Small intestine (tissue), 7 donors: ENCODE measurements at regions not wholly inside any gene's neighbourhood (a gene's known extent, or its start where the extent isn't known, plus 50 kb on each side); places are given as distances from the start of the nearest gene placed in this dataset.

Experiments
- DNase-seq, 2 donors: peaks; one replicate each; pipeline versions ENCODE4 v3.0.0 to v3.0.0-alpha.2; 2013
- FAIRE-seq: peaks from 2 replicates; lab custom pipeline; 2012; peaks lifted over from hg19 to GRCh38; lab: Jason Lieb, UNC
- H3K27ac ChIP-seq, 3 donors: one replicate each; pipeline ENCODE4 v1.5.1; 2013; ENCODE audit warnings: low read length in 2 of 3, mild to moderate bottlenecking in 2 of 3, control low read depth in 1 of 3, inconsistent platforms in 1 of 3, low read depth in 1 of 3, moderate library complexity in 1 of 3
- H3K27me3 ChIP-seq, 3 donors: one replicate each; pipeline ENCODE4 v1.6.1; 2013; ENCODE audit warnings: low read length in 3 of 3, inconsistent platforms in 1 of 3; ENCODE audit not compliant: control insufficient read depth in 3 of 3, insufficient read depth in 3 of 3
- H3K36me3 ChIP-seq, 3 donors: one replicate each; pipeline ENCODE4 v1.6.1; 2013; ENCODE audit warnings: low read length in 3 of 3, inconsistent platforms in 1 of 3, low read depth in 1 of 3, mild to moderate bottlenecking in 1 of 3, moderate library complexity in 1 of 3; ENCODE audit not compliant: control insufficient read depth in 3 of 3, insufficient read depth in 2 of 3
- H3K4me1 ChIP-seq, 3 donors: one replicate each; pipeline ENCODE4 v1.6.1; 2013; ENCODE audit warnings: low read length in 2 of 3, inconsistent platforms in 1 of 3, low read depth in 1 of 3, mild to moderate bottlenecking in 1 of 3, moderate library complexity in 1 of 3; ENCODE audit not compliant: control insufficient read depth in 3 of 3, insufficient read depth in 2 of 3
- H3K4me3 ChIP-seq, 3 donors: one replicate each; pipeline ENCODE4 v1.5.1; 2013; ENCODE audit warnings: low read length in 3 of 3, control low read depth in 1 of 3, inconsistent platforms in 1 of 3, low read depth in 1 of 3, mild to moderate bottlenecking in 1 of 3, moderate library complexity in 1 of 3
- H3K9me3 ChIP-seq, 2 donors: one replicate each; pipeline ENCODE4 v1.6.1; 2013; ENCODE audit warnings: low read depth in 1 of 2, low read length in 1 of 2; ENCODE audit not compliant: control insufficient read depth in 2 of 2, insufficient read depth in 1 of 2
- WGBS, 3 donors: extraction: QIAGEN DNeasy Blood & Tissue Kit; methylation state at CpG; one replicate each; pipeline ENCODE4 v1.1.7; 2013; 5-methylcytosine and 5-hydroxymethylcytosine counted together
- donor health status: healthy with polysubstance abuse.
- donor health status: control.
- donor health status: control.
- donor health status: Bipolar disorder and iron deficiency.
- donor health status: healthy.

- no peak overlapping the region for H3K27ac ChIP-seq
- no peaks in the 10 kb centered on the region for H3K27me3 ChIP-seq
- no peaks in the 10 kb centered on the region for H3K4me1 ChIP-seq
- DNase-seq (no peak), FAIRE-seq (no peak)
- WGBS, 3 donors, result 78 to 92% (median 86%) methylated on average over 10 of the region's 10 CpGs
- no peak overlapping the region for H3K4me3 ChIP-seq
- no peaks in the 10 kb centered on the region for H3K36me3 ChIP-seq
- H3K9me3 ChIP-seq, result no peaks in the 10 kb centered on the region
Observed at GRCh38 chr5:167049771-167050567, 1241.5 kb upstream of the WWC1 start.

GRCh38 chr5:167050568-167051401, 1240.7 kb upstream of the WWC1 start:
- Histone ChIP-seq H3K9me3 (no peaks in the 10 kb centered on the region), H3K27ac (no peak overlapping the region), H3K4me3 (no peak overlapping the region), H3K27me3 (no peaks in the 10 kb centered on the region), H3K4me1 (no peaks in the 10 kb centered on the region), H3K36me3 (no peaks in the 10 kb centered on the region)
- WGBS, 3 donors, result 57 to 63% (median 58%) methylated on average over 8 of the region's 8 CpGs
- DNase-seq (no peak), FAIRE-seq (no peak)

GRCh38 chr5:167051402-167051768, 1240.1 kb upstream of the WWC1 start:
- no peak for FAIRE-seq
- 82 to 84% (median 84%) methylated on average over 7 of the region's 7 CpGs for WGBS, 3 donors
- H3K36me3 ChIP-seq, result no peaks in the 10 kb centered on the region

GRCh38 chr5:167052791-167053190, 1238.7 kb upstream of the WWC1 start:
- Histone ChIP-seq H3K36me3 (no peaks in the 10 kb centered on the region), H3K4me1 (no peaks in the 10 kb centered on the region), H3K27ac (no peak overlapping the region), H3K9me3 (no peaks in the 10 kb centered on the region), H3K4me3 (no peak overlapping the region), H3K27me3 (no peaks in the 10 kb centered on the region)
- DNase-seq, result no peak
- 68 to 85% (median 78%) methylated on average over 1 of the region's 1 CpG for WGBS, 3 donors
- FAIRE-seq, result no peak

More at GRCh38 chr5:167051402-167051768, 1240.1 kb upstream of the WWC1 start:
- Histone ChIP-seq H3K4me1 (no peaks in the 10 kb centered on the region), H3K27me3 (no peaks in the 10 kb centered on the region), H3K9me3 (no peaks in the 10 kb centered on the region), H3K4me3 (no peak overlapping the region), H3K27ac (no peak overlapping the region)
- DNase-seq, result no peak

- FAIRE-seq, result no peak
- Histone ChIP-seq H3K27me3 (no peaks in the 10 kb centered on the region), H3K4me1 (no peaks in the 10 kb centered on the region), H3K4me3 (no peak overlapping the region), H3K9me3 (no peaks in the 10 kb centered on the region), H3K36me3 (no peaks in the 10 kb centered on the region), H3K27ac (no peak overlapping the region)
- no peak for DNase-seq
Observed at GRCh38 chr5:167057665-167058064, 1233.8 kb upstream of the WWC1 start.

GRCh38 chr5:167061695-167062094, 1229.8 kb upstream of the WWC1 start:
- no peak overlapping the region for H3K27ac ChIP-seq
- H3K36me3 ChIP-seq, result no peaks in the 10 kb centered on the region
- H3K27me3 ChIP-seq, result no peaks in the 10 kb centered on the region
- no peak for FAIRE-seq
- DNase-seq, result no peak
- H3K9me3 ChIP-seq, result no peaks in the 10 kb centered on the region
- WGBS, 3 donors, result 14 to 40% (median 29%) methylated on average over 4 of the region's 4 CpGs
- H3K4me3 ChIP-seq, result no peak overlapping the region
- H3K4me1 ChIP-seq, result no peaks in the 10 kb centered on the region

GRCh38 chr5:167063116-167063515, 1228.3 kb upstream of the WWC1 start:
- 34 to 58% (median 47%) methylated on average over 4 of the region's 4 CpGs for WGBS, 3 donors
- no peak for DNase-seq
- FAIRE-seq, result no peak
- no peaks in the 10 kb centered on the region for H3K36me3 ChIP-seq
- no peaks in the 10 kb centered on the region for H3K27me3 ChIP-seq
- H3K27ac ChIP-seq, result no peak overlapping the region
- no peak overlapping the region for H3K4me3 ChIP-seq
- H3K4me1 ChIP-seq, result no peaks in the 10 kb centered on the region
- no peaks in the 10 kb centered on the region for H3K9me3 ChIP-seq

- WGBS, 3 donors, result 70 to 79% (median 75%) methylated on average over 8 of the region's 8 CpGs
- DNase-seq (no peak), FAIRE-seq (no peak)
- H3K4me1 ChIP-seq, result no peaks in the 10 kb centered on the region
- H3K36me3 ChIP-seq, result no peaks in the 10 kb centered on the region
- H3K9me3 ChIP-seq, result no peaks in the 10 kb centered on the region
- no peak overlapping the region for H3K4me3 ChIP-seq
- no peak overlapping the region for H3K27ac ChIP-seq
- H3K27me3 ChIP-seq, result no peaks in the 10 kb centered on the region
Observed at GRCh38 chr5:167063788-167064187, 1227.7 kb upstream of the WWC1 start.
